HepG2 (cell line): ENCODE measurements at regions not wholly inside any gene's neighbourhood (a gene's known extent, or its start where the extent isn't known, plus 50 kb on each side); places are given as distances from the start of the nearest gene placed in this dataset.

ENCODE experiments used
- ATAC-seq: fragments of 200-7000 bp; cut with Tn5 transposase; 3 replicates; pipeline ENCODE4 v1.9.1; 2020; ENCODE audit warnings: mild to moderate bottlenecking, moderate library complexity
- BruUV-seq: library from RNA; stranded (reverse); fragments of 400-500 nt; replicated peaks from 2 replicates; lab custom pipeline; 2021; lab: Mats Ljungman, UMichigan
- CTCF ChIA-PET: fragments of 300-600 bp; formaldehyde crosslinking; extraction: SDS; loops from one replicate; lab custom pipeline; 2021; ENCODE audit warnings: low total read pairs, inconsistent platforms, low intra/inter-chr PET ratio; lab: Yijun Ruan, JAX
- POLR2A ChIA-PET: fragments of 350-600 bp; sonication (Branson Sonifier 250); formaldehyde crosslinking; loops from one replicate; lab custom pipeline; 2020; ENCODE audit warnings: antibody characterized with exemption, inconsistent platforms; lab: Yijun Ruan, JAX
- DNase-seq: peaks from one replicate; pipeline ENCODE4 v3.0.0-alpha.2; 2015; ENCODE audit warnings: low spot score
- FAIRE-seq: peaks from 3 replicates; lab custom pipeline; 2011; peaks lifted over from hg19 to GRCh38; lab: Jason Lieb, UNC
- H2AFZ ChIP-seq: one replicate; pipeline ENCODE4 v1.6.1; 2011; ENCODE audit warnings: low read length, inconsistent platforms
- H3K27ac ChIP-seq: fragments of 300-600 bp; 3 replicates; pipeline ENCODE4 v1.8.0; 2011; ENCODE audit warnings: mixed run types, mild to moderate bottlenecking, mixed read lengths, low read length, inconsistent platforms; ENCODE audit not compliant: insufficient read depth; ENCODE audit errors: extremely low read length
- H3K27me3 ChIP-seq, 2 experiments: fragments of 200-600 bp in 1 of 2; 2 replicates in 1 of 2; 3 replicates in 1 of 2; pipeline versions ENCODE4 v1.6.0 to v1.8.0; 2011; ENCODE audit warnings: low read length in 2 of 2, mild to moderate bottlenecking in 2 of 2, moderate library complexity in 2 of 2, inconsistent platforms in 1 of 2; ENCODE audit not compliant: insufficient read depth in 2 of 2, control insufficient read depth in 1 of 2
- H3K36me3 ChIP-seq, 2 experiments: fragments of 200-600 bp in 1 of 2; replicated peaks in 1 of 2; 2 replicates in 1 of 2; 3 replicates in 1 of 2; pipeline versions ENCODE4 v1.5.1 to v1.8.0; 2011; ENCODE audit warnings: low read length in 2 of 2, inconsistent platforms in 1 of 2; ENCODE audit not compliant: insufficient read depth in 2 of 2, control insufficient read depth in 1 of 2
- H3K4me1 ChIP-seq: 2 replicates; pipeline ENCODE4 v1.5.1; 2012; ENCODE audit warnings: low read length, inconsistent platforms; ENCODE audit not compliant: insufficient read depth
- H3K4me2 ChIP-seq: 2 replicates; pipeline ENCODE4 v1.6.0; 2011; ENCODE audit warnings: low read depth, low read length, inconsistent platforms
- H3K4me3 ChIP-seq, 3 experiments: fragments of 200-600 bp in 1 of 3; sonication (generic), shearing (Covaris generic) in 1 of 3; replicated peaks in 1 of 3; 2 replicates each; pipeline ENCODE4 v1.5.1; 2011 to 2016; ENCODE audit warnings: low read length in 3 of 3, inconsistent platforms in 2 of 3, low read depth in 2 of 3, mild to moderate bottlenecking in 2 of 3, control low read depth in 1 of 3, mixed read lengths in 1 of 3; ENCODE audit not compliant: insufficient read depth in 1 of 3
- H3K79me2 ChIP-seq: one replicate; pipeline ENCODE4 v1.6.1; 2011; ENCODE audit warnings: low read length, inconsistent platforms; ENCODE audit not compliant: insufficient read depth
- H3K9ac ChIP-seq: 2 replicates; pipeline ENCODE4 v1.6.0; 2011; ENCODE audit warnings: mild to moderate bottlenecking, low read depth, low read length, inconsistent platforms; ENCODE audit not compliant: insufficient read depth
- H3K9me3 ChIP-seq: 2 replicates; pipeline ENCODE4 v1.5.1; 2012; ENCODE audit warnings: mild to moderate bottlenecking, low read length
- H4K20me1 ChIP-seq: 2 replicates; pipeline ENCODE4 v1.6.0; 2011; ENCODE audit warnings: inconsistent platforms, mild to moderate bottlenecking, low read length, moderate library complexity; ENCODE audit not compliant: insufficient read depth
- HNRNPK ChIP-seq: fragments of 200-400 bp; formaldehyde crosslinking; IDR thresholded peaks from 2 replicates; pipeline ENCODE4 v1.6.1; 2018; ENCODE audit warnings: low read length, low read depth, moderate library complexity, mild to moderate bottlenecking; ENCODE audit not compliant: poor library complexity, severe bottlenecking
- ZBTB10 ChIP-seq: sonication (generic); formaldehyde crosslinking; IDR thresholded peaks from 2 replicates; pipeline ENCODE4 v1.4.0; 2020; ENCODE audit warnings: missing genetic modification reagents, borderline replicate concordance
- ZNF883 ChIP-seq: sonication (generic); formaldehyde crosslinking; IDR thresholded peaks from 2 replicates; pipeline ENCODE4 v1.5.1; 2020; ENCODE audit warnings: mild to moderate bottlenecking, missing genetic modification reagents; ENCODE audit errors: not compliant biosample characterization
- WGBS: methylation state at CpG from one replicate; pipeline ENCODE4 v1.1.6; 2017; ENCODE audit warnings: low lambda C conversion rate; 5-methylcytosine and 5-hydroxymethylcytosine counted together
- in situ Hi-C: cut with HindIII; loops from 2 replicates; pipeline ENCODE4 v1.10.0; 2017; ENCODE audit warnings: low pct_unique_long_range_greater_than_20kb; ENCODE audit not compliant: extremely low pct_ligation_motif_present
- intact Hi-C: fragments of 100-400 bp; cut with micrococcal nuclease; formaldehyde crosslinking; loops from one replicate; pipeline ENCODE4 v1.10.0; 2022; ENCODE audit not compliant: unreplicated experiment
- TF ChIP-seq, protein P1 (sequence below): IDR thresholded peaks from 2 replicates; pipeline ENCODE4 v1.6.1; 2016; ENCODE audit warnings: low read depth, missing genetic modification reagents, missing compliant biosample characterization

DNA sequence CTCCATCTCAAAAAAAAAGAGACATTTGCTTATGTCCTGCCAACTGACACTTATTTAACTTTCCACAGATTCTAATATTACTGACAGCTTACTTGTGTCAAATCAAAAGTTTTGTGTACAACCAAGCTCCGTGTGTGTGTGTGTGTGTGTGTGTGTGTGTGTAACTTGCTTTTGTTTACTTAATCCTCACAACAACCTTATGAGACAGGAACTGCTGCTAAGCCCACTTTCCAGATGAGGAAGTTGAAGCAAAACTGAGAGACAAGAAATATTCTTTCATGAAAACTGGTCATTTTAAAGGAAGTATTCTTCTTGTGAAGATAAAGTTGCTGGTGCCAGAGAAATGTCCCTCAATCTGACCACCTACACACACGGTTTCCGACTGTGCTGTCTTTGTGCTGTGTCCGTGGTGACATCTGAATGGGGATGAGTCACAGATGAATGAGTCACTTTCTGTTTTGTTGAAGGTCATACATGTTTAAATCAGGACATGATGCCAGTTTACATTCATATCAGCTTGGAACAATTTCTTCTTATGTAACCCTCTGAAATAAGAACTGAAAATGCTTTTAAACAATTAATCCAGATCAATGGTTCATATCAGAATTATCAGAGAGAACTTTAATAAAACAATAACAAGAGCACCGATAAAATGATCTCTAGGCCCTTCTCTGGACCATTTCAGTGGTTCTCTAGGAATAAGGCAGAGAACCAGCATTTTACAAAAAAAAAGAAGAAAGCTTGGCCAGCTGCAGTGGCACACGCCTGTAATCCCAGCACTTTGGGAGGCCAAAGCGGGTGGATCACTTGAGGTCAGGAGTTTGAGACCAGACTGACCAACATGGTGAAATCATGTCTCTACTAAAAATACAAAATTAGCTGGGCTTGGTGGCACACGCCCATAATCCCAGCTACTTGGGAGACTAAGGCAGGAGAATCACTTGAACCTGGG, 95.5 kb downstream of the THNSL2 start (continued):
- no peak for TF ChIP-seq ZBTB10 (CRISPR knock-in tag)
- no peak for TF ChIP-seq HNRNPK

DNA sequence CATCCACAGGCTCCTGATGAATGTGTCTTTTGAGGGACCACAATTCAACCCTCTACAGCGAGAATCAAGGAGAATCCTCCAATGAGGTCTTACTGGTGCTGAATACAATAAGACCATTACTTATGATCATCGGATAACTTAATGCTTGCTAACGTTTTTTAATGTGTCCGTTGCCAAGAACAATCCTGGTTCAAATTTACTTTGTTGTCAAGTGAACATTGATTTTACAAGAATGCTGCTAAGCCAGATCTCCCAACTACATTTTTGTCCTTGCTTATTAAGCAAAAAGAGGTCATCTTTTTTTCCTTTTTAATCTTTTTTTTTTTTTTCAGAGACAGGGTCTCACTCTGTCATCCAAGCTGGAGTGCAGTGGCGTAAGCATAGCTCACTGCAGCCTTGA, 93.7 kb downstream of the THNSL2 start:
- no TSS peak for BruUV-seq
- DNase-seq (no peak), FAIRE-seq (peak; percentile 8), ATAC-seq (no peak)
- TF ChIP-seq, protein P1, sequence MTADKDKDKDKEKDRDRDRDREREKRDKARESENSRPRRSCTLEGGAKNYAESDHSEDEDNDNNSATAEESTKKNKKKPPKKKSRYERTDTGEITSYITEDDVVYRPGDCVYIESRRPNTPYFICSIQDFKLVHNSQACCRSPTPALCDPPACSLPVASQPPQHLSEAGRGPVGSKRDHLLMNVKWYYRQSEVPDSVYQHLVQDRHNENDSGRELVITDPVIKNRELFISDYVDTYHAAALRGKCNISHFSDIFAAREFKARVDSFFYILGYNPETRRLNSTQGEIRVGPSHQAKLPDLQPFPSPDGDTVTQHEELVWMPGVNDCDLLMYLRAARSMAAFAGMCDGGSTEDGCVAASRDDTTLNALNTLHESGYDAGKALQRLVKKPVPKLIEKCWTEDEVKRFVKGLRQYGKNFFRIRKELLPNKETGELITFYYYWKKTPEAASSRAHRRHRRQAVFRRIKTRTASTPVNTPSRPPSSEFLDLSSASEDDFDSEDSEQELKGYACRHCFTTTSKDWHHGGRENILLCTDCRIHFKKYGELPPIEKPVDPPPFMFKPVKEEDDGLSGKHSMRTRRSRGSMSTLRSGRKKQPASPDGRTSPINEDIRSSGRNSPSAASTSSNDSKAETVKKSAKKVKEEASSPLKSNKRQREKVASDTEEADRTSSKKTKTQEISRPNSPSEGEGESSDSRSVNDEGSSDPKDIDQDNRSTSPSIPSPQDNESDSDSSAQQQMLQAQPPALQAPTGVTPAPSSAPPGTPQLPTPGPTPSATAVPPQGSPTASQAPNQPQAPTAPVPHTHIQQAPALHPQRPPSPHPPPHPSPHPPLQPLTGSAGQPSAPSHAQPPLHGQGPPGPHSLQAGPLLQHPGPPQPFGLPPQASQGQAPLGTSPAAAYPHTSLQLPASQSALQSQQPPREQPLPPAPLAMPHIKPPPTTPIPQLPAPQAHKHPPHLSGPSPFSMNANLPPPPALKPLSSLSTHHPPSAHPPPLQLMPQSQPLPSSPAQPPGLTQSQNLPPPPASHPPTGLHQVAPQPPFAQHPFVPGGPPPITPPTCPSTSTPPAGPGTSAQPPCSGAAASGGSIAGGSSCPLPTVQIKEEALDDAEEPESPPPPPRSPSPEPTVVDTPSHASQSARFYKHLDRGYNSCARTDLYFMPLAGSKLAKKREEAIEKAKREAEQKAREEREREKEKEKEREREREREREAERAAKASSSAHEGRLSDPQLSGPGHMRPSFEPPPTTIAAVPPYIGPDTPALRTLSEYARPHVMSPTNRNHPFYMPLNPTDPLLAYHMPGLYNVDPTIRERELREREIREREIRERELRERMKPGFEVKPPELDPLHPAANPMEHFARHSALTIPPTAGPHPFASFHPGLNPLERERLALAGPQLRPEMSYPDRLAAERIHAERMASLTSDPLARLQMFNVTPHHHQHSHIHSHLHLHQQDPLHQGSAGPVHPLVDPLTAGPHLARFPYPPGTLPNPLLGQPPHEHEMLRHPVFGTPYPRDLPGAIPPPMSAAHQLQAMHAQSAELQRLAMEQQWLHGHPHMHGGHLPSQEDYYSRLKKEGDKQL (CRISPR knock-in tag): no peak
- no peak for TF ChIP-seq ZNF883
- Histone ChIP-seq H3K4me1 (peaks cover 29% of the 10 kb centered on the region), H3K4me3 (no peak overlapping the region), H3K9me3 (no peaks in the 10 kb centered on the region), H3K4me2 (no peak overlapping the region), H4K20me1 (no peaks in the 10 kb centered on the region), H3K27ac (no peak overlapping the region), H3K27me3 (peaks cover 0 to 19% of the 10 kb centered on the region in 2 experiments; a peak in 4 of 5 replicates), H2AFZ (no peak overlapping the region), H3K36me3 (no peaks in the 10 kb centered on the region), H3K9ac (no peak overlapping the region), H3K79me2 (no peaks in the 10 kb centered on the region)
- intact Hi-C loops (loop anchor here (2.0 kb wide), 1 partner anchor 53 kb away; no protein-coding TSS in a partner anchor), in situ Hi-C loops (no loop called here)
- ChIA-PET CTCF (no interaction called here), POLR2A (interaction anchor here (3.3 kb wide), 1 partner anchor 53 kb away, joined by 26 read pairs; no protein-coding TSS in a partner anchor)
- 43% methylated on average over 5 of the region's 5 CpGs for WGBS
